NB4 (cell line): ENCODE measurements at regions not wholly inside any gene's neighbourhood (a gene's known extent, or its start where the extent isn't known, plus 50 kb on each side); places are given as distances from the start of the nearest gene placed in this dataset.

ENCODE experiments used
- CTCF ChIP-seq: IDR thresholded peaks from one replicate; pipeline ENCODE4 v1.5.1; 2012; ENCODE audit warnings: low read depth, low read length
- MYC ChIP-seq: IDR thresholded peaks from 2 replicates; pipeline ENCODE4 v1.6.1; 2011; ENCODE audit warnings: low read depth, low read length
- POLR2A ChIP-seq: IDR thresholded peaks from 2 replicates; pipeline ENCODE4 v1.6.1; 2011; ENCODE audit warnings: mild to moderate bottlenecking; ENCODE audit not compliant: insufficient read length; ENCODE audit errors: extremely low read depth
- TF ChIP-seq, protein P1 (sequence below): IDR thresholded peaks from 2 replicates; pipeline ENCODE4 v1.6.1; 2011; ENCODE audit warnings: low read depth, low read length

DNA sequence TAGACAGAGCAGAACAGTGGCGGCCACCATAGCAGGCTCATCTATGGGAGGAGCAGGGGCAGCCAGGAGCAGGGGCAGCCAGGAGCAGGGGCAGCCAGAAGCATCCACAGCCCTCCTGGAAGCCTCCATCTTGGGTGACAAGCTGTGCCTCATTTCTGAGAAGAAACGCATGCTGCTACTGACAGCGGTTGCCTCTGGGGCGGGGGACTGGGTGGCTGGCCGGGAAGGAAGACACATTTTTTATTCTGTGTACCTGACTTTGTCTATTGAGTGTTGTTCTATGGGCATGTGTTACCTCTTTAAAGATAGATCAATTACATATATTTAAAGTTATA is 71.5 kb upstream of the KLF13 start:
- TF ChIP-seq CTCF = no peak
- no peak for TF ChIP-seq POLR2A
- TF ChIP-seq, protein P1, sequence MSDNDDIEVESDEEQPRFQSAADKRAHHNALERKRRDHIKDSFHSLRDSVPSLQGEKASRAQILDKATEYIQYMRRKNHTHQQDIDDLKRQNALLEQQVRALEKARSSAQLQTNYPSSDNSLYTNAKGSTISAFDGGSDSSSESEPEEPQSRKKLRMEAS = no peak
- TF ChIP-seq MYC = no peak
